Fibroblast of lung (primary cell): ENCODE measurements at regions not wholly inside any gene's neighbourhood (a gene's known extent, or its start where the extent isn't known, plus 50 kb on each side); places are given as distances from the start of the nearest gene placed in this dataset.

ENCODE experiments used
- CTCF ChIP-seq, 2 donors: IDR thresholded peaks in 1 of 2; conservative IDR thresholded peaks in 1 of 2; 1 replicate in 1 of 2; 2 replicates in 1 of 2; pipeline ENCODE4 v1.5.1; 2011 to 2012; ENCODE audit warnings: low read length in 2 of 2, control low read depth in 1 of 2, inconsistent platforms in 1 of 2, low read depth in 1 of 2, mild to moderate bottlenecking in 1 of 2
- EZH2 ChIP-seq: IDR thresholded peaks from 2 replicates; pipeline ENCODE4 v1.5.1; 2012; ENCODE audit warnings: low read length, control low read depth, mild to moderate bottlenecking; ENCODE audit errors: missing control alignments

- no peak for TF ChIP-seq CTCF (conservative IDR thresholded peaks at IDR 0.05 in 1 of 2, IDR thresholded peaks at IDR 0.05 in 1 of 2; ENCODE audit: low read depth in 1 of 2, low read length in 2 of 2)
- no peak for TF ChIP-seq EZH2
These were observed 216.3 kb upstream of the LRTM1 start for GRCh38 chr3:55144015-55144673.
